ENCODE measurements at regions not wholly inside any gene's neighbourhood (a gene's known extent, or its start where the extent isn't known, plus 50 kb on each side); places are given as distances from the start of the nearest gene placed in this dataset.
A peak's percentile ranks its signal among the peaks of the same experiment; 100 is the strongest.

- H3K27ac ChIP-seq: no peak overlapping the region
- no peak for TF ChIP-seq POLR2A (IDR thresholded peaks at IDR 0.05)
- TF ChIP-seq POLR2AphosphoS5 (IDR thresholded peaks at IDR 0.05): no peak
- TF ChIP-seq EP300 (IDR thresholded peaks at IDR 0.05): no peak
- TF ChIP-seq, protein P1, sequence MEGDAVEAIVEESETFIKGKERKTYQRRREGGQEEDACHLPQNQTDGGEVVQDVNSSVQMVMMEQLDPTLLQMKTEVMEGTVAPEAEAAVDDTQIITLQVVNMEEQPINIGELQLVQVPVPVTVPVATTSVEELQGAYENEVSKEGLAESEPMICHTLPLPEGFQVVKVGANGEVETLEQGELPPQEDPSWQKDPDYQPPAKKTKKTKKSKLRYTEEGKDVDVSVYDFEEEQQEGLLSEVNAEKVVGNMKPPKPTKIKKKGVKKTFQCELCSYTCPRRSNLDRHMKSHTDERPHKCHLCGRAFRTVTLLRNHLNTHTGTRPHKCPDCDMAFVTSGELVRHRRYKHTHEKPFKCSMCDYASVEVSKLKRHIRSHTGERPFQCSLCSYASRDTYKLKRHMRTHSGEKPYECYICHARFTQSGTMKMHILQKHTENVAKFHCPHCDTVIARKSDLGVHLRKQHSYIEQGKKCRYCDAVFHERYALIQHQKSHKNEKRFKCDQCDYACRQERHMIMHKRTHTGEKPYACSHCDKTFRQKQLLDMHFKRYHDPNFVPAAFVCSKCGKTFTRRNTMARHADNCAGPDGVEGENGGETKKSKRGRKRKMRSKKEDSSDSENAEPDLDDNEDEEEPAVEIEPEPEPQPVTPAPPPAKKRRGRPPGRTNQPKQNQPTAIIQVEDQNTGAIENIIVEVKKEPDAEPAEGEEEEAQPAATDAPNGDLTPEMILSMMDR (IDR thresholded peaks at IDR 0.05): no peak
These were observed 103.0 kb upstream of the BACE2 start for GRCh38 chr21:41064951-41065350.

DNA sequence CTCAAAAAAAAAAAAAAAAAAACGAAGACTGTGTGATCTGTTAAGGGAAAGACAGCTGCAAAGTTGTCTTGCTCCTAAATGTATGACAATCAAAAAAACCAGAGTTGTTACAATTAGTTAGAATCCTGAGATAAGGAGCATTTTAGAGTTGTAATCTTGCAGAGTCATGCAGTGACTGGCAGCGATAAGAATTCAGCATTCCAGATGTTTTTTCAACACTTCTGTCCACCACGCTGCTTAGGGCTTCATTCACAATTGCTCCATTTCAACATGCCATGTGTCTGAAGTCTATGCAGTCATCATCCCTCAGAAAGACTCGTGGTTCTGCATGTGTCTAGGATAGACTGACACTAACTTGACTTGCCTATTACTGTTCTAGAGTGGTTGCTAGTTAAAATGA, 102.4 kb upstream of the BACE2 start:
- no peaks in the 10 kb centered on the region for H3K36me3 ChIP-seq
- H3K27me3 ChIP-seq: peaks cover 26% of the 10 kb centered on the region
- WGBS, 2 donors (ENCODE audit: low coverage in 1 of 2): 57 to 89% methylated on average over 2 to 3 of the region's 4 CpGs
- H3K9me3 ChIP-seq: no peaks in the 10 kb centered on the region
- TF ChIP-seq POLR2A (IDR thresholded peaks at IDR 0.05) (no peak), EP300 (IDR thresholded peaks at IDR 0.05) (no peak), POLR2AphosphoS5 (IDR thresholded peaks at IDR 0.05) (no peak)
- TF ChIP-seq, protein P1 (IDR thresholded peaks at IDR 0.05): no peak
- H3K4me3 ChIP-seq: no peak overlapping the region
- ATAC-seq: no peak
- H3K4me1 ChIP-seq: peaks cover 0 to 10% (median 0%) of the 10 kb centered on the region in 3 donors
- H3K27ac ChIP-seq: no peak overlapping the region

More at GRCh38 chr21:41064951-41065350, 103.0 kb upstream of the BACE2 start:
- Histone ChIP-seq H3K36me3 (no peaks in the 10 kb centered on the region), H3K4me1 (peaks cover 0 to 10% (median 0%) of the 10 kb centered on the region in 3 donors), H3K9me3 (no peaks in the 10 kb centered on the region), H3K4me3 (no peak overlapping the region), H3K27me3 (peaks cover 24% of the 10 kb centered on the region)
- 86 to 91% methylated on average over 1 to 7 of the region's 8 CpGs for WGBS, 2 donors (ENCODE audit: low coverage in 1 of 2)
- no peak for ATAC-seq

DNA sequence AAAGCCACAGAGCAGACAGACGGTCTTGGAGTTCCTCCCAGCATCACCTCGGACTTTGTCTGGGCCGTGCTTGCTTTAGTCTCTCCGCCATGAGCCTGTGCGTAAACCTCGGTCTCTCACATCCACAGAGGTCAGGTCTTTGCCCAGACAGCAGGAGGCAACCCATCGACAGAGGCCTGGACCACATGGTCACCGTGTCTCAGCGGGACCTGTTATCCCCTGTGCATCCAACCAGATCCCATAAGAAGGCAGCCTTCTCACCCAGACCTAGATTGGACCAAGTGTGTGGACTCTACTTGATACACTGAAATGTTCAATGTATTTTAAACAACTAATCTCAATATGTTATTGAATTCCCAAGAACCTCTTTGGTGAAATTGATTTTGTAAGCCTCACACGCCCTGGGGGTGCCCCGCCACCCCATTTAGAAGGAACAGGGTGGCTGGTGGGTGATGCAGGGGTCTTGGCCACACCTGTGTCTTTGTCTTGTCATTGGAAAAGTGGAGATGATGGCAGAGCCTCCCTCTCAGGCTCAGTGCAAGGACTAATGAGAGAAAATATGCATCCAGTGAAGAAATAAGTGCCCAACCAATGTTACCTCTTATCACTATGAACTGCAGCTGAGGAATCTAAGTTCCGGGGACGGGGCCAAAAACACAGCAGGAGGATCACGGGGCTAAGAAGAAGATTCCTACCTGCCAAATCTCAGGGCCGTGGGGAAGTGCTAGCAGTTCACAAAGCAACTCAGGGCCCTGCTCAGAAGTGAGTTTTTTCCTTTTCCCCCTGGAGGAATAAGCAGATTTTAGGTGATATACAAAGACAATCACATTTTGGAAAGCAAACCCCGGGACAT, 101.6 kb upstream of the BACE2 start:
- no peak overlapping the region for H3K4me3 ChIP-seq
- no peak overlapping the region for H3K27ac ChIP-seq
- H3K36me3 ChIP-seq: no peaks in the 10 kb centered on the region
- 76 to 77% methylated on average over 10 to 13 of the region's 16 CpGs for WGBS, 2 donors (ENCODE audit: low coverage in 1 of 2)
- H3K9me3 ChIP-seq: no peaks in the 10 kb centered on the region
- TF ChIP-seq POLR2AphosphoS5 (IDR thresholded peaks at IDR 0.05) (no peak), POLR2A (IDR thresholded peaks at IDR 0.05) (no peak), EP300 (IDR thresholded peaks at IDR 0.05) (no peak)
- TF ChIP-seq, protein P1 (IDR thresholded peaks at IDR 0.05): no peak
- peaks cover 33% of the 10 kb centered on the region for H3K27me3 ChIP-seq
- H3K4me1 ChIP-seq: peaks cover 0 to 10% (median 0%) of the 10 kb centered on the region in 3 donors
- ATAC-seq: no peak

DNA sequence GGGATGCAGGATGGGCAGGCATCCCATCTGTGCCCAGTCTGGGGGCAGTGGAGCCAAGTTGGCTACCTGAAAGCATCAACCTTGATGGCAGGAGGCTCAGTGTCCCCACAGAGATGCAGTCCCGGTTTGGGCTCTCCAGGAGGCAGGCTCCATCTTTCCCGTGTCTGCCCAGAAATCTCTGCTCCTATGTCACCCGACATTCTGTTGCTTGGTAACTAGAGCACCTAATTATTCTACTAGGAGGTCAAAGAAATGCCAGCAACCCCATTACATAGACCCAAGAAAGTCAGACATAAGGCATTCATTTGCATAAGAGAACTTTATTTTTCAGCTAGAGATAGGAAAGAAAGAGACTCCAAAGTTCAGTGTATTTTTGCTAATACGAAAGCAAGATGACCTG, 100.3 kb upstream of the BACE2 start:
- WGBS, 2 donors (ENCODE audit: low coverage in 1 of 2): 68 to 86% methylated on average over 3 of the region's 4 CpGs
- TF ChIP-seq, protein P1 (IDR thresholded peaks at IDR 0.05): no peak
- no peak for TF ChIP-seq POLR2AphosphoS5 (IDR thresholded peaks at IDR 0.05)
- no peak for TF ChIP-seq EP300 (IDR thresholded peaks at IDR 0.05)
- TF ChIP-seq POLR2A (IDR thresholded peaks at IDR 0.05): no peak
- H3K4me3 ChIP-seq: no peak overlapping the region
- H3K4me1 ChIP-seq: peaks cover 0 to 10% (median 0%) of the 10 kb centered on the region in 3 donors
- no peaks in the 10 kb centered on the region for H3K36me3 ChIP-seq
- peaks cover 36% of the 10 kb centered on the region for H3K27me3 ChIP-seq
- ATAC-seq: no peak
- H3K27ac ChIP-seq: no peak overlapping the region
- H3K9me3 ChIP-seq: no peaks in the 10 kb centered on the region

GRCh38 chr21:41068496-41068895, 99.5 kb upstream of the BACE2 start:
- peak overlapping the region in 1 of 2 donors; percentile 26 for H3K4me3 ChIP-seq
- WGBS, 2 donors (ENCODE audit: low coverage in 1 of 2): 17 to 41% methylated on average over 2 to 6 of the region's 7 CpGs
- no peaks in the 10 kb centered on the region for H3K9me3 ChIP-seq
- TF ChIP-seq POLR2AphosphoS5 (IDR thresholded peaks at IDR 0.05) (no peak), POLR2A (IDR thresholded peaks at IDR 0.05) (no peak), EP300 (IDR thresholded peaks at IDR 0.05) (no peak)
- TF ChIP-seq, protein P1 (IDR thresholded peaks at IDR 0.05): no peak
- H3K36me3 ChIP-seq: no peaks in the 10 kb centered on the region
- ATAC-seq: peak; percentile 14
- no peak overlapping the region for H3K27ac ChIP-seq
- peaks cover 36% of the 10 kb centered on the region for H3K27me3 ChIP-seq
- H3K4me1 ChIP-seq: peaks cover 0 to 10% (median 0%) of the 10 kb centered on the region in 3 donors

Measured in gastroesophageal sphincter (tissue), 4 donors.